A549 (cell line): ENCODE measurements at regions not wholly inside any gene's neighbourhood (a gene's known extent, or its start where the extent isn't known, plus 50 kb on each side); places are given as distances from the start of the nearest gene placed in this dataset.

Source experiments
- ATAC-seq, 2 experiments: fragments of 200-7000 bp in 1 of 2; fragments of >200 bp in 1 of 2; cut with Nextera tagmentation in 1 of 2; cut with Tn5 transposase in 1 of 2; 3 replicates each; pipeline versions ENCODE4 v1.8.0 to v1.9.1; 2018 to 2020; ENCODE audit warnings: mild to moderate bottlenecking in 1 of 2, moderate library complexity in 1 of 2
- CTCF ChIA-PET: fragments of 300-600 bp; sonication (Branson Sonifier 250); formaldehyde crosslinking; extraction: SDS; loops from one replicate; lab custom pipeline; 2021; ENCODE audit warnings: antibody characterized with exemption, inconsistent platforms; lab: Yijun Ruan, JAX
- POLR2A ChIA-PET: fragments of 350-600 bp; formaldehyde crosslinking; extraction: SDS; loops from one replicate; lab custom pipeline; 2021; ENCODE audit warnings: antibody characterized with exemption, inconsistent platforms; lab: Yijun Ruan, JAX
- DNase-seq, 2 experiments: peaks; one replicate each; pipeline versions ENCODE4 v3.0.0 to v3.0.0-alpha.2; 2011 to 2016; ENCODE audit warnings: low read depth in 1 of 2, low spot score in 1 of 2
- FAIRE-seq: peaks from 2 replicates; lab custom pipeline; 2011; peaks lifted over from hg19 to GRCh38; lab: Jason Lieb, UNC
- H3K27ac ChIP-seq, 2 experiments: fragments of >200 bp; sonication (Bioruptor Twin); formaldehyde crosslinking; 3 replicates each; pipeline ENCODE4 v1.5.1; 2016 to 2017
- H3K4me1 ChIP-seq: fragments of >200 bp; sonication (Bioruptor Twin); formaldehyde crosslinking; 3 replicates; pipeline ENCODE4 v1.6.1; 2016
- H3K4me2 ChIP-seq: fragments of >200 bp; sonication (Bioruptor Twin); formaldehyde crosslinking; 3 replicates; pipeline ENCODE4 v1.6.1; 2016
- H3K4me3 ChIP-seq: fragments of >200 bp; sonication (Bioruptor Twin); formaldehyde crosslinking; 3 replicates; pipeline ENCODE4 v1.5.1; 2016
- H3K9me3 ChIP-seq: fragments of >200 bp; sonication (Bioruptor Twin); formaldehyde crosslinking; 3 replicates; pipeline ENCODE4 v1.6.1; 2016
- CBX8 ChIP-seq: fragments of 200-600 bp; sonication (generic); IDR thresholded peaks from 2 replicates; pipeline ENCODE4 v1.6.1; 2016
- CEBPB ChIP-seq, 2 experiments: fragments of >200 bp in 1 of 2; sonication (Bioruptor Twin) in 1 of 2; formaldehyde crosslinking in 1 of 2; IDR thresholded peaks; 2 replicates each; pipeline ENCODE4 v1.6.1; 2012 to 2016
- CHD4 ChIP-seq: fragments of 200-600 bp; sonication (generic); IDR thresholded peaks from 2 replicates; pipeline ENCODE4 v1.6.1; 2016; ENCODE audit warnings: antibody characterized with exemption, mild to moderate bottlenecking, borderline replicate concordance
- EP300 ChIP-seq, 2 experiments: fragments of >200 bp; sonication (Bioruptor Twin); formaldehyde crosslinking; IDR thresholded peaks; 2 replicates in 1 of 2; 3 replicates in 1 of 2; pipeline ENCODE4 v1.6.1; 2016 to 2017
- FOSB ChIP-seq: fragments of 250-450 bp; sonication (Bioruptor Pico); IDR thresholded peaks from 2 replicates; pipeline ENCODE4 v1.5.0; 2020; ENCODE audit warnings: mild to moderate bottlenecking, moderate library complexity
- FOSL2 ChIP-seq, 2 experiments: fragments of 450-650 bp in 1 of 2; fragments of >200 bp in 1 of 2; sonication (Bioruptor Twin) in 1 of 2; formaldehyde crosslinking; IDR thresholded peaks; 2 replicates each; pipeline versions ENCODE4 v1.5.0 to v1.6.1; 2016 to 2020; ENCODE audit warnings: mild to moderate bottlenecking in 1 of 2, moderate library complexity in 1 of 2
- HEYL ChIP-seq: fragments of 250-450 bp; sonication (Bioruptor Pico); IDR thresholded peaks from 2 replicates; pipeline ENCODE4 v1.8.0; 2021; ENCODE audit warnings: mild to moderate bottlenecking, moderate library complexity
- HOXA7 ChIP-seq: fragments of 250-450 bp; sonication (Bioruptor Pico); IDR thresholded peaks from 2 replicates; pipeline ENCODE4 v1.5.0; 2020; ENCODE audit warnings: mild to moderate bottlenecking, moderate library complexity
- HOXB13 ChIP-seq: fragments of 250-450 bp; sonication (Bioruptor Pico); IDR thresholded peaks from 2 replicates; pipeline ENCODE4 v1.5.0; 2020; ENCODE audit warnings: low read depth, mild to moderate bottlenecking, moderate library complexity
- HOXB5 ChIP-seq: fragments of 250-450 bp; sonication (Bioruptor Pico); IDR thresholded peaks from 2 replicates; pipeline ENCODE4 v1.5.0; 2020; ENCODE audit warnings: mild to moderate bottlenecking, moderate library complexity
- JUN ChIP-seq, 2 experiments: fragments of >200 bp; sonication (Bioruptor Twin); formaldehyde crosslinking; IDR thresholded peaks; 2 replicates in 1 of 2; 3 replicates in 1 of 2; pipeline ENCODE4 v1.6.1; 2016 to 2017
- NR3C1 ChIP-seq: fragments of >200 bp; sonication (Bioruptor Twin); formaldehyde crosslinking; IDR thresholded peaks from 3 replicates; pipeline ENCODE4 v1.6.1; 2017
- POLR2AphosphoS2 ChIP-seq: conservative IDR thresholded peaks from 2 replicates; pipeline ENCODE4 v1.6.1; 2012; ENCODE audit warnings: low read length, improper control_type of control experiment, inconsistent platforms
- RAD21 ChIP-seq, 2 experiments: fragments of >200 bp in 1 of 2; sonication (Bioruptor Twin) in 1 of 2; formaldehyde crosslinking in 1 of 2; IDR thresholded peaks in 1 of 2; conservative IDR thresholded peaks in 1 of 2; 2 replicates in 1 of 2; 3 replicates in 1 of 2; pipeline ENCODE4 v1.6.1; 2012 to 2018; ENCODE audit warnings: inconsistent platforms in 1 of 2
- RCOR1 ChIP-seq: fragments of 150-350 bp; IDR thresholded peaks from 2 replicates; pipeline ENCODE4 v1.6.1; 2014; ENCODE audit warnings: antibody characterized with exemption, low read length, low read depth
- SREBF2 ChIP-seq: fragments of 450-650 bp; IDR thresholded peaks from 2 replicates; pipeline ENCODE4 v1.6.1; 2014; ENCODE audit warnings: mild to moderate bottlenecking, moderate library complexity
- TFCP2L1 ChIP-seq: fragments of 250-450 bp; sonication (Bioruptor Pico); IDR thresholded peaks from 2 replicates; pipeline ENCODE4 v1.5.0; 2021; ENCODE audit warnings: mild to moderate bottlenecking
- ZC3H11A ChIP-seq: fragments of 450-650 bp; IDR thresholded peaks from 2 replicates; pipeline ENCODE4 v1.6.1; 2014; ENCODE audit warnings: antibody characterized with exemption, mild to moderate bottlenecking
- ZNF302 ChIP-seq: fragments of 250-450 bp; sonication (Bioruptor Pico); IDR thresholded peaks from 2 replicates; pipeline ENCODE4 v1.9.0; 2021; ENCODE audit warnings: inconsistent platforms, mild to moderate bottlenecking, moderate library complexity
- WGBS: methylation state at CpG from one replicate; pipeline ENCODE4 v1.1.6; 2017; ENCODE audit errors: missing lambda C conversion rate; 5-methylcytosine and 5-hydroxymethylcytosine counted together
- TF ChIP-seq, protein P1 (sequence below): fragments of 450-650 bp; IDR thresholded peaks from 2 replicates; pipeline ENCODE4 v1.6.1; 2014; ENCODE audit warnings: antibody characterized with exemption
- TF ChIP-seq, protein P2 (sequence below): fragments of 150-350 bp; IDR thresholded peaks from 2 replicates; pipeline ENCODE4 v1.6.1; 2014; ENCODE audit warnings: low read depth, mild to moderate bottlenecking, low read length
- TF ChIP-seq, protein P3 (sequence below): fragments of >200 bp; sonication (Bioruptor Twin); formaldehyde crosslinking; IDR thresholded peaks from 3 replicates; pipeline ENCODE4 v1.5.1; 2016
- TF ChIP-seq, protein P4 (sequence below): IDR thresholded peaks from 2 replicates; pipeline ENCODE4 v1.6.1; 2012
- TF ChIP-seq, protein P5 (sequence below): fragments of 200-600 bp; sonication (generic); IDR thresholded peaks from 2 replicates; pipeline ENCODE4 v1.6.1; 2016; ENCODE audit warnings: antibody characterized with exemption, mild to moderate bottlenecking, moderate library complexity
- TF ChIP-seq, protein P6 (sequence below): fragments of 250-450 bp; sonication (Bioruptor Pico); IDR thresholded peaks from 2 replicates; pipeline ENCODE4 v1.5.0; 2020; ENCODE audit warnings: low read depth, mild to moderate bottlenecking, moderate library complexity

DNA sequence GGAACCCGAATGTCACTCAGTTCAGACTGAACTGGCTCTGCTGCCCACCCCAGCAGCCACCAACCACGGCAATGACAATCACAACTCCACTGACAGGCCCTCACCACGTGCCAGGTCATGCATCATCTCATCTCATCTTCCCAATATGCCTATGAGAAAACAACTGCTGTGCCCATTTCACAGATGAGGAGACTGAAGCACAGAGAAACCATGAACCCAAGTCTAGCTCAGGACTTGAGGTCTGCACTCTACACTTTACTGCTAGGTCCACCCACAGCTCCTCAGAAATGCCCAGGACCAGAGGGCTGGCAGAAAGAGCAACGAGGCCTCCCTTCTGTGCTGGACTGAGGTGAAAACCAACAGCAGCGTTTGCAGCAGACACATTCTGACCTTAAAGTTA lies 99.2 kb upstream of the LINGO1 start:
- H3K4me3 ChIP-seq, result no peak overlapping the region
- H3K9me3 ChIP-seq, result no peaks in the 10 kb centered on the region
- ChIA-PET POLR2A (no interaction called here), CTCF (interaction anchor here (0.7 to 2.7 kb wide), 7 partner anchors 9 to 99 kb away, joined by 3 to 14 read pairs (median 4); no protein-coding TSS in a partner anchor)
- no peak overlapping the region for H3K4me2 ChIP-seq
- TF ChIP-seq RAD21 (conservative IDR thresholded peaks at IDR 0.05 in 1 of 2, IDR thresholded peaks at IDR 0.05 in 1 of 2), result no peak
- no peak for TF ChIP-seq SREBF2
- no peak for TF ChIP-seq CEBPB (IDR thresholded peaks at IDR 0.05)
- TF ChIP-seq, protein P1, sequence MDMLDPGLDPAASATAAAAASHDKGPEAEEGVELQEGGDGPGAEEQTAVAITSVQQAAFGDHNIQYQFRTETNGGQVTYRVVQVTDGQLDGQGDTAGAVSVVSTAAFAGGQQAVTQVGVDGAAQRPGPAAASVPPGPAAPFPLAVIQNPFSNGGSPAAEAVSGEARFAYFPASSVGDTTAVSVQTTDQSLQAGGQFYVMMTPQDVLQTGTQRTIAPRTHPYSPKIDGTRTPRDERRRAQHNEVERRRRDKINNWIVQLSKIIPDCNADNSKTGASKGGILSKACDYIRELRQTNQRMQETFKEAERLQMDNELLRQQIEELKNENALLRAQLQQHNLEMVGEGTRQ, result no peak
- TF ChIP-seq, protein P2, sequence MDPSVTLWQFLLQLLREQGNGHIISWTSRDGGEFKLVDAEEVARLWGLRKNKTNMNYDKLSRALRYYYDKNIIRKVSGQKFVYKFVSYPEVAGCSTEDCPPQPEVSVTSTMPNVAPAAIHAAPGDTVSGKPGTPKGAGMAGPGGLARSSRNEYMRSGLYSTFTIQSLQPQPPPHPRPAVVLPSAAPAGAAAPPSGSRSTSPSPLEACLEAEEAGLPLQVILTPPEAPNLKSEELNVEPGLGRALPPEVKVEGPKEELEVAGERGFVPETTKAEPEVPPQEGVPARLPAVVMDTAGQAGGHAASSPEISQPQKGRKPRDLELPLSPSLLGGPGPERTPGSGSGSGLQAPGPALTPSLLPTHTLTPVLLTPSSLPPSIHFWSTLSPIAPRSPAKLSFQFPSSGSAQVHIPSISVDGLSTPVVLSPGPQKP, result no peak
- no peak for TF ChIP-seq JUN (IDR thresholded peaks at IDR 0.05)
- TF ChIP-seq, protein P3, sequence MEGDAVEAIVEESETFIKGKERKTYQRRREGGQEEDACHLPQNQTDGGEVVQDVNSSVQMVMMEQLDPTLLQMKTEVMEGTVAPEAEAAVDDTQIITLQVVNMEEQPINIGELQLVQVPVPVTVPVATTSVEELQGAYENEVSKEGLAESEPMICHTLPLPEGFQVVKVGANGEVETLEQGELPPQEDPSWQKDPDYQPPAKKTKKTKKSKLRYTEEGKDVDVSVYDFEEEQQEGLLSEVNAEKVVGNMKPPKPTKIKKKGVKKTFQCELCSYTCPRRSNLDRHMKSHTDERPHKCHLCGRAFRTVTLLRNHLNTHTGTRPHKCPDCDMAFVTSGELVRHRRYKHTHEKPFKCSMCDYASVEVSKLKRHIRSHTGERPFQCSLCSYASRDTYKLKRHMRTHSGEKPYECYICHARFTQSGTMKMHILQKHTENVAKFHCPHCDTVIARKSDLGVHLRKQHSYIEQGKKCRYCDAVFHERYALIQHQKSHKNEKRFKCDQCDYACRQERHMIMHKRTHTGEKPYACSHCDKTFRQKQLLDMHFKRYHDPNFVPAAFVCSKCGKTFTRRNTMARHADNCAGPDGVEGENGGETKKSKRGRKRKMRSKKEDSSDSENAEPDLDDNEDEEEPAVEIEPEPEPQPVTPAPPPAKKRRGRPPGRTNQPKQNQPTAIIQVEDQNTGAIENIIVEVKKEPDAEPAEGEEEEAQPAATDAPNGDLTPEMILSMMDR, result no peak
- TF ChIP-seq HOXB13 (CRISPR knock-in tag), result no peak
- TF ChIP-seq ZC3H11A, result no peak
- TF ChIP-seq, protein P4, sequence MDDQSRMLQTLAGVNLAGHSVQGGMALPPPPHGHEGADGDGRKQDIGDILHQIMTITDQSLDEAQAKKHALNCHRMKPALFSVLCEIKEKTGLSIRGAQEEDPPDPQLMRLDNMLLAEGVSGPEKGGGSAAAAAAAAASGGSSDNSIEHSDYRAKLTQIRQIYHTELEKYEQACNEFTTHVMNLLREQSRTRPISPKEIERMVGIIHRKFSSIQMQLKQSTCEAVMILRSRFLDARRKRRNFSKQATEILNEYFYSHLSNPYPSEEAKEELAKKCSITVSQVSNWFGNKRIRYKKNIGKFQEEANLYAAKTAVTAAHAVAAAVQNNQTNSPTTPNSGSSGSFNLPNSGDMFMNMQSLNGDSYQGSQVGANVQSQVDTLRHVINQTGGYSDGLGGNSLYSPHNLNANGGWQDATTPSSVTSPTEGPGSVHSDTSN, result no peak
- 16% methylated on average over 5 of the region's 5 CpGs for WGBS
- FAIRE-seq (no peak), ATAC-seq (no peak), DNase-seq (no peak)
- no peak overlapping the region for H3K27ac ChIP-seq
- no peaks in the 10 kb centered on the region for H3K4me1 ChIP-seq

DNA sequence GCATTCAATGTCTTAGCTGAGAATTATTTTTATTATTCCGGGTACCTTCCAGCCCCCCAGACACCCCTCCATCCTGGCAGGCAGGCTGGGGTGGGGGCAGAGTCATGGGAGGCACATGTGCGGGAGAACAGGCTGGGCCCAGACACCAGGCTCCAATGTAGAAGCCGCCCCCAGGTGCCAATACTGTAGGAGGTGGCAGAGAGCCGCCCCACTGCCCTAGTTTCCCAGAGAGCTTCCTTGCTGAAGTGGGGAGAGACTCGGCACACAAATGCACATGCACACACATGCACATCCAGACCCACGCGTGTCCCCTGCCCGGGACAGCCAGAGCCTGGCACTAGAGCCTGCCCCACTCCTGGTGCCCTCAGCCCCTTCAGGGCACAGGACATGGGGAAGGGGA lies 98.4 kb upstream of the LINGO1 start:
- no peaks in the 10 kb centered on the region for H3K4me1 ChIP-seq
- no peak overlapping the region for H3K4me2 ChIP-seq
- no peaks in the 10 kb centered on the region for H3K9me3 ChIP-seq
- FAIRE-seq, result no peak
- no peak overlapping the region for H3K27ac ChIP-seq
- 69% methylated on average over 8 of the region's 8 CpGs for WGBS
- no peak overlapping the region for H3K4me3 ChIP-seq
- POLR2A ChIA-PET, result no interaction called here
- no peak for DNase-seq
- ATAC-seq, result no peak
- CTCF ChIA-PET, result interaction anchor here (1.1 to 2.7 kb wide), 7 partner anchors 10 to 162 kb away, joined by 3 to 14 read pairs (median 4); no protein-coding TSS in a partner anchor
- TF ChIP-seq HOXB5 (CRISPR knock-in tag), result no peak
- no peak for TF ChIP-seq CHD4
- TF ChIP-seq FOSL2 (IDR thresholded peaks at IDR 0.05), result no peak
- no peak for TF ChIP-seq FOSL2 (CRISPR knock-in tag; IDR thresholded peaks at IDR 0.05)
- no peak for TF ChIP-seq TFCP2L1 (CRISPR knock-in tag)
- no peak for TF ChIP-seq CBX8
- no peak for TF ChIP-seq RCOR1
- TF ChIP-seq HEYL (CRISPR knock-in tag), result no peak
- TF ChIP-seq FOSB, result no peak
- no peak for TF ChIP-seq ZNF302 (CRISPR knock-in tag)
- no peak for TF ChIP-seq NR3C1
- TF ChIP-seq, protein P5, sequence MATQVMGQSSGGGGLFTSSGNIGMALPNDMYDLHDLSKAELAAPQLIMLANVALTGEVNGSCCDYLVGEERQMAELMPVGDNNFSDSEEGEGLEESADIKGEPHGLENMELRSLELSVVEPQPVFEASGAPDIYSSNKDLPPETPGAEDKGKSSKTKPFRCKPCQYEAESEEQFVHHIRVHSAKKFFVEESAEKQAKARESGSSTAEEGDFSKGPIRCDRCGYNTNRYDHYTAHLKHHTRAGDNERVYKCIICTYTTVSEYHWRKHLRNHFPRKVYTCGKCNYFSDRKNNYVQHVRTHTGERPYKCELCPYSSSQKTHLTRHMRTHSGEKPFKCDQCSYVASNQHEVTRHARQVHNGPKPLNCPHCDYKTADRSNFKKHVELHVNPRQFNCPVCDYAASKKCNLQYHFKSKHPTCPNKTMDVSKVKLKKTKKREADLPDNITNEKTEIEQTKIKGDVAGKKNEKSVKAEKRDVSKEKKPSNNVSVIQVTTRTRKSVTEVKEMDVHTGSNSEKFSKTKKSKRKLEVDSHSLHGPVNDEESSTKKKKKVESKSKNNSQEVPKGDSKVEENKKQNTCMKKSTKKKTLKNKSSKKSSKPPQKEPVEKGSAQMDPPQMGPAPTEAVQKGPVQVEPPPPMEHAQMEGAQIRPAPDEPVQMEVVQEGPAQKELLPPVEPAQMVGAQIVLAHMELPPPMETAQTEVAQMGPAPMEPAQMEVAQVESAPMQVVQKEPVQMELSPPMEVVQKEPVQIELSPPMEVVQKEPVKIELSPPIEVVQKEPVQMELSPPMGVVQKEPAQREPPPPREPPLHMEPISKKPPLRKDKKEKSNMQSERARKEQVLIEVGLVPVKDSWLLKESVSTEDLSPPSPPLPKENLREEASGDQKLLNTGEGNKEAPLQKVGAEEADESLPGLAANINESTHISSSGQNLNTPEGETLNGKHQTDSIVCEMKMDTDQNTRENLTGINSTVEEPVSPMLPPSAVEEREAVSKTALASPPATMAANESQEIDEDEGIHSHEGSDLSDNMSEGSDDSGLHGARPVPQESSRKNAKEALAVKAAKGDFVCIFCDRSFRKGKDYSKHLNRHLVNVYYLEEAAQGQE, result no peak
- TF ChIP-seq HOXA7, result no peak
- TF ChIP-seq, protein P6, sequence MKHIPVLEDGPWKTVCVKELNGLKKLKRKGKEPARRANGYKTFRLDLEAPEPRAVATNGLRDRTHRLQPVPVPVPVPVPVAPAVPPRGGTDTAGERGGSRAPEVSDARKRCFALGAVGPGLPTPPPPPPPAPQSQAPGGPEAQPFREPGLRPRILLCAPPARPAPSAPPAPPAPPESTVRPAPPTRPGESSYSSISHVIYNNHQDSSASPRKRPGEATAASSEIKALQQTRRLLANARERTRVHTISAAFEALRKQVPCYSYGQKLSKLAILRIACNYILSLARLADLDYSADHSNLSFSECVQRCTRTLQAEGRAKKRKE (CRISPR knock-in tag), result no peak
- no peak for TF ChIP-seq EP300 (IDR thresholded peaks at IDR 0.05)
- TF ChIP-seq, protein P2, result no peak
- TF ChIP-seq, protein P4, result no peak
- no peak for TF ChIP-seq POLR2AphosphoS2
